PC-9 (cell line): ENCODE measurements at regions not wholly inside any gene's neighbourhood (a gene's known extent, or its start where the extent isn't known, plus 50 kb on each side); places are given as distances from the start of the nearest gene placed in this dataset.

Experiments used
- CTCF ChIP-seq: fragments of 200-600 bp; sonication (generic); conservative IDR thresholded peaks from 2 replicates; pipeline ENCODE4 v1.6.1; 2017; ENCODE audit warnings: mixed run types, antibody characterized with exemption, mild to moderate bottlenecking, moderate library complexity
- EZH2 ChIP-seq: fragments of 200-600 bp; sonication (generic); IDR thresholded peaks from 2 replicates; pipeline ENCODE4 v1.8.0; 2017; ENCODE audit warnings: antibody characterized with exemption, low read depth

- TF ChIP-seq CTCF (no peak), EZH2 (no peak)
Measured at GRCh38 chr15:77808581-77809177, 176.0 kb upstream of the LINGO1 start.
